Activated naive CD4-positive, alpha-beta T cell treated with anti-CD3 and anti-CD28 coated beads, Interleukin-2, amount 50 U/mL, for 16 hours (primary cell): ENCODE measurements at regions not wholly inside any gene's neighbourhood (a gene's known extent, or its start where the extent isn't known, plus 50 kb on each side); places are given as distances from the start of the nearest gene placed in this dataset.
A peak's percentile ranks its signal among the peaks of the same experiment; 100 is the strongest.

Source experiments
- DNase-seq: peaks from one replicate; pipeline ENCODE4 v3.0.0-alpha.2; 2020

- DNase-seq, result no peak
Measured at GRCh38 chr18:77597726-77598125, 348.1 kb downstream of the GALR1 start.

- no peak for DNase-seq
Measured at GRCh38 chr18:77600674-77601073, 351.0 kb downstream of the GALR1 start.

DNA sequence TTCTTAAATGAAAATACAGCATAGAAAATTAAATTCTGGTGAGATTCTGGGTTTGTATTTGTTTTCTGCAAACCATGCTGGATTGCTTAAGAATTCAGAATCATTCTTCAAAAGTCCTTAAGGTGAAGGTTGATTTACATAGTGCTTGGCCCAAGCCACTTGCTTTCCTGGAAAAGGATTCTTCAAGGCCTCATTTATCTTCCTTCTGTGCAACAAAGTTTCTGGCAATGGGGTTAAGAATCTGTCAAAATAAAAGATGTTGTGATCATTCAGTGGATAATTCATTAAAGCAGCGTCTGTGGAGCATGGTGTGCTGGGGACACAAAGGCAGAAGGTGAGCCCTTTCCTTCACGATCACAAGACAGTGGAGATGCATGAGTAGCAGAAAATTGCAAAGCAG, 351.9 kb downstream of the GALR1 start:
- DNase-seq, result no peak

DNA sequence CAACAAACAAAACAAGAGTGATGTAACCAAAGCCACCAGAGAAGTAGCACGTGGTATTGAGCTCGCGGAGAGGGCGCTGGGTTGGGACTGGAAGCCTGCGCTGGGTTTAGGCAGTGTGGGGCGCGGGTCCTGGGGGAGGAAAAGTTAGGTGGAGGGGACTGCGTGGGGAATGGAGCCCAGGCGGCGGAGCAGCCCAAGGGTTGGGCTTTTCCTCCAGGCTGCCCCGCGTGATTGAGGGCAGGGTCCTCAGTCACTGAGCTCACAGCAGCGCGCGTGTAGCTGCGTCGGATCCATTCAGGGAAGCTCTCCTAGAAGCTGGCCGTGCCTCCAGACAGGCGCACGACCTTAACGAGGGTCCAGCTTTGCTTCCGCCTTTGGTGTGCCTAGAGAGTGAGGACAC, 357.4 kb downstream of the GALR1 start:
- DNase-seq, result no peak

- no peak for DNase-seq
Measured at GRCh38 chr18:77608807-77609206, 359.2 kb downstream of the GALR1 start.

- DNase-seq, result no peak
Measured at GRCh38 chr18:77617694-77618093, 368.0 kb downstream of the GALR1 start.

- no peak for DNase-seq
Measured at GRCh38 chr18:77619525-77619924, 369.9 kb downstream of the GALR1 start.

GRCh38 chr18:77622009-77622692, 372.5 kb downstream of the GALR1 start:
- no peak for DNase-seq

GRCh38 chr18:77632758-77633157, 383.1 kb downstream of the GALR1 start:
- no peak for DNase-seq

GRCh38 chr18:77634494-77634893, 384.8 kb downstream of the GALR1 start:
- no peak for DNase-seq

- DNase-seq, result no peak
Measured at GRCh38 chr18:77635451-77635850, 385.8 kb downstream of the GALR1 start.

DNA sequence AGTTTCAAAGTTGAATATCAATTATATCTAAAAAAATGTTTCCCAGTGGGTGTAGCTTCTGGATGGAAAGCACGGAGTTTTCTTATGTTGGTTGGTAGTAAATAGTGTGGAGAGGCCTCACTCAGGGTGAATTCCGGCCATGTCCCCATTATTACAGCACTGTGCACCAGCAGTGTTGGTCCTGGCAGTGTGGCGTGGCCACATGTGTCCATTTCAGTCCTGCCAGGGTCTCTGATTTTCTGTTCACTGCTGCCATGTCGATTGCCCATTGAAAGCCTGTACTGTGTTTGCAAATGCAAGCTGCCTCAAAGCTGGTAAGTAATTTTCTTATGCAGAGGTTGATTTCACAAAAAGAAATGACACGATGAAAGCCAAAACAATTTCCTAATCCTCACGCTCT, 386.2 kb downstream of the GALR1 start:
- DNase-seq, result no peak

DNA sequence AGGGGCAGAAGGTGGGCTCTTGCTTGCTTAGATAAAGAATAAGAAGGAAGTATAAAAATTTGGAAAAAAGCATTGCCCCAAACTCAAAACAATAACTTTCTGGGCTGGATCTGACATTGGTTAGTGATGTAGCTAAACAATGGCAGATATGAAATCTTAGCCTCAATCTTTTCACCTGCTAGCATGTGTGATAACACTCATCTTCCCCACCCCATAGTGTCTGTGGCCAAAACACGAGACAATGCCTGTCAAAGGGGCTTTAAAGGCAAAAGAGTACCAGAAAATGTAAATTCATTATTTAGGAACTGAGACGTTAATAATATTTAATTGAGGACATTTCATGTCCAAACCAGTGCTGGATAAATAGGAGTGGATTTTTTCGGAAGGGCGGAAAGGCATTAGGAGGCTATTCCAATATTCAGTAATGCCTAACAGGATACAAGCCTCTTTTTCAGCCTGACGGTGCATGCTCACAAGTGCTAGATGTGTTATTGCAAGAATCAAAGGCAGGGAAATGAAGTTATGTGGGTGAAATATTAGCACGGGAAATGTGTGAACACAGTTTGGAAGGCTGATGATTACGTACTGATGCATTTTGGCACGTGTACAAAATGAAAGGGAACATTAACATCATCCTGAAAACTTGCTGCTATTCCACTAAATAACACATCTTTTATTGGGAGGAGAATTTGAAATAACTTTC, 395.7 kb downstream of the GALR1 start:
- no peak for DNase-seq

- no peak for DNase-seq
Measured at GRCh38 chr18:77647472-77647871, 397.8 kb downstream of the GALR1 start.

GRCh38 chr18:77648411-77648810, 398.8 kb downstream of the GALR1 start:
- DNase-seq, result no peak

- DNase-seq, result peak; percentile 41
Measured at GRCh38 chr18:77650799-77651385, 401.2 kb downstream of the GALR1 start.

DNA sequence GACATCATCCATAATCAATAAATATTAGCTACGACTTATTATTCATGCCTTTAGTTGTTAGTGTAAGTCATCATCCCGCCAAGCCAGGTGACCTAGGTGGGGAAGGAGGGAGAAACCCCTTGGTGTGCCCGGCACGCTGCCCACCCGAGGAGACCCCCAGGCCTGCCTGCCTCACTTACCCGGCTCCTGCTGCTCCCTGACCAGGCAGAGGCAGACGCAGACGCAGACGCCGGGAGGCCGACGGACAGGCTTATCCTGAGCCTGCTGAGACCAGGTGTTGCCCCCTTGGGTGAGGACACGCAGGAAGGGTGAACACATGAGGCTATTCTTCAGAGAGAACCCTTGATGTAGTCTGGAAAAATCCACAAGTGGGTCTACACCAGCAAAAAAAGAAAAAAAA, 401.8 kb downstream of the GALR1 start:
- no peak for DNase-seq

- no peak for DNase-seq
Measured at GRCh38 chr18:77653792-77654191, 404.1 kb downstream of the GALR1 start.

- no peak for DNase-seq
Measured at GRCh38 chr18:77654302-77654701, 404.7 kb downstream of the GALR1 start.

DNA sequence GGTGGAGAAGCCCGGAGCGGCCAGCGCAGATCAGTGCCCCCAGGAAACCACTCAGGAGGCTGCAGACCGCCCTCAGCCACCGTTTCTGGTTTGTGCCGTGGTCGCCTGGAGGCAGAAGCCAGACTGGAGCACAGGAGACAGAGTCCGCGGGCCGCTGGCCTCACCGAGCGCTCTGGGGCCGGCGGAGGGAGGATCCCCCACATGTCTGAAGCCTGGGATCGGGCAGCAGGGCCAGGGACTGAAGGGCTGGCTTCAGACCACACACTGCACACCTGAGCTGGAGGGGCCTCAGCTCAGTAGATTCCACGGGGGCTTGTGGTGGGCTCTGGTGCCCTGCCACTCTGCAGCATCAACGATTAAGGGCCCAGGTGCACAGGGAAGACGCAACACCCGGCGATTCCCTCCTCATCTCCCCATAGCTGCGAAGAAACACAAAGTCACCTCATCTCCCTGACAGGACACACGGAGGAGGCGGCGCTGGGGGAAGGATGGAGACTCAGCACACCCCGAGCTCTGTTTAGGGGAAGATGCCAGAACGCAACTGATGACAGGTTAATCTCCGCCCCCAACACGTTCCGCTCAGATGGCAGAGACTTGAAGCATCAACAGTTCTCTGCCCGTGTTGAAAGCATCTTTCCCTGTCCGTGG, 408.1 kb downstream of the GALR1 start:
- DNase-seq, result no peak

GRCh38 chr18:77658299-77658662, 408.6 kb downstream of the GALR1 start:
- no peak for DNase-seq

DNA sequence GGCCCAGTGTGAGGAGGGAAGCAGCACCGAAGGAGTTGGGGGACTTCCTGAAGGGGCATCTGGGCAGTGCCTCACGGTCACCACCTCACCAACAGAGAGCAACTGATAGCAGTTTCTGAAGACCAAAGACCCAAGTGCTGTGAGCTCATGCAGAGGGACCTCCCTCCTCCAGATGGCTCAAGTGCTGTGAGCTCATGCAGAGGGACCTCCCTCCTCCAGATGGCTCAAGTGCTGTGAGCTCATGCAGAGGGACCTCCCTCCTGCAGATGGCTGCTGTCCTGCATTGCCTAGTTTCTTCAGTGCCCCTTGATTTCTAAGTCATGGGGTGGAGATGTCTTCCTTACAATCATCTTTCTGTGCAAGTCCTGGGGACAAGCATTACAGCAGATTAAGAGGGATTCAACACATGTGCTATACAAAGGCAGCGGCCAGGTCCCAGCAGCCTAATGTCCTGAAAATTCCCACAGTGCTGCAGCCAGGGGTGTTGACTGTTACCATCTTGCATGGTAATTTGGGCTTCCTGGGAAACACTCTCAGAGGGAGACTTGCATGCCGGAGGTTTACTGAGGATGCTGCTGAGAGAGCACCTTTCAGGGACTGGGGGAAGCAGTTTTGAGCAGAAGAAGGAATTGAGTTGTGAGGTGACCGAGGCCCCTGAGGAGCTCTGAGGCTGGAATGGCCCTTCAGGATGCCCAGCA, 409.3 kb downstream of the GALR1 start:
- DNase-seq, result no peak

DNA sequence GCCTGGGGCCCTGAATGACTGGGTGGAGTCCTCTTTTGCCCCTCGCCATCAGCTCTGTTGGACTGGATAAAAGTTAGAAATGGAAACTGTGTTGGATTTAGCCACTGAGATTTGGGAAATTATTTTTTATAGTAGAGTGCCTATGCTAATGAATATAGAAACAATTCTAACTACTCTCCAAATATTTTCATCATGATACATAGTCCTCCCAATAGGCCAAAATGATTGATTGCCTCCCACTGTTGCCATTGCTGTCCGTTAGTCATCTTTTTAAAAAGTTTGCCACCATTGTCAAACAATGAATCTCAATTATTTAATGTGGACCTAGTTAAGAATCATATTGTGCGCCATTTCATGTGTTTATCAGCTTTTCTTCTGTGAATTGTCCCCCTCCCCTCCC, 417.0 kb downstream of the GALR1 start:
- no peak for DNase-seq
